PC-9 (cell line): ENCODE measurements at regions not wholly inside any gene's neighbourhood (a gene's known extent, or its start where the extent isn't known, plus 50 kb on each side); places are given as distances from the start of the nearest gene placed in this dataset.

Source experiments
- BruUV-seq: library from RNA; stranded (reverse); fragments of 400-500 nt; replicated peaks from 2 replicates; lab custom pipeline; 2021; lab: Mats Ljungman, UMichigan
- CTCF ChIA-PET: fragments of 300-600 bp; sonication (Branson Sonifier 250); formaldehyde crosslinking; loops from one replicate; lab custom pipeline; 2022; ENCODE audit warnings: antibody characterized with exemption; lab: Charles Lee
- POLR2A ChIA-PET: fragments of 300-600 bp; sonication (Branson Sonifier 250); formaldehyde crosslinking; loops from one replicate; lab custom pipeline; 2022; ENCODE audit warnings: antibody characterized with exemption; ENCODE audit not compliant: unreplicated experiment; lab: Charles Lee
- DNase-seq, 2 experiments: peaks; one replicate each; pipeline versions ENCODE4 v3.0.0 to v3.0.0-alpha.2; 2015 to 2022; ENCODE audit warnings: mixed read lengths in 1 of 2
- H2AFZ ChIP-seq: fragments of 200-600 bp; sonication (generic); 2 replicates; pipeline ENCODE4 v1.8.1; 2017; ENCODE audit warnings: antibody characterized with exemption
- H3F3A ChIP-seq: fragments of 200-600 bp; sonication (generic); 2 replicates; pipeline ENCODE4 v1.8.1; 2017; ENCODE audit warnings: antibody characterized with exemption, mild to moderate bottlenecking, low read depth; ENCODE audit not compliant: insufficient read depth
- H3K27ac ChIP-seq: fragments of 200-600 bp; sonication (generic); 2 replicates; pipeline ENCODE4 v1.6.1; 2016; ENCODE audit warnings: mixed run types
- H3K27me3 ChIP-seq: fragments of 200-600 bp; sonication (generic); 2 replicates; pipeline ENCODE4 v1.6.1; 2016; ENCODE audit warnings: low read depth, mixed run types; ENCODE audit not compliant: insufficient read depth
- H3K36me3 ChIP-seq: fragments of 200-600 bp; sonication (generic); 2 replicates; pipeline ENCODE4 v1.6.1; 2016; ENCODE audit warnings: low read depth, mixed run types
- H3K4me1 ChIP-seq: fragments of 200-600 bp; sonication (generic); replicated peaks from 2 replicates; pipeline ENCODE4 v1.6.1; 2016; ENCODE audit warnings: mixed run types; ENCODE audit not compliant: insufficient read depth
- H3K4me2 ChIP-seq: fragments of 200-600 bp; sonication (generic); 2 replicates; pipeline ENCODE4 v1.6.1; 2017; ENCODE audit warnings: mixed run types
- H3K4me3 ChIP-seq: fragments of 200-600 bp; sonication (generic); 2 replicates; pipeline ENCODE4 v1.6.1; 2016; ENCODE audit warnings: mixed run types
- H3K79me2 ChIP-seq: fragments of 200-600 bp; sonication (generic); 2 replicates; pipeline ENCODE4 v1.6.1; 2017; ENCODE audit warnings: low read depth, mixed run types
- H3K9me2 ChIP-seq: fragments of 200-600 bp; sonication (generic); 2 replicates; pipeline ENCODE4 v1.8.1; 2017; ENCODE audit warnings: mild to moderate bottlenecking; ENCODE audit not compliant: insufficient read depth
- H3K9me3 ChIP-seq: fragments of 200-600 bp; sonication (generic); 2 replicates; pipeline ENCODE4 v1.8.1; 2016; ENCODE audit warnings: low read depth; ENCODE audit not compliant: insufficient read depth
- H4K20me1 ChIP-seq: fragments of 200-600 bp; sonication (generic); 2 replicates; pipeline ENCODE4 v1.8.1; 2017; ENCODE audit not compliant: insufficient read depth
- EZH2 ChIP-seq: fragments of 200-600 bp; sonication (generic); IDR thresholded peaks from 2 replicates; pipeline ENCODE4 v1.8.0; 2017; ENCODE audit warnings: antibody characterized with exemption, low read depth
- intact Hi-C: fragments of 100-400 bp; cut with micrococcal nuclease; formaldehyde crosslinking; loops from one replicate; pipeline ENCODE4 v1.10.0; 2022; ENCODE audit not compliant: unreplicated experiment
- TF ChIP-seq, protein P1 (sequence below): fragments of 200-600 bp; sonication (generic); conservative IDR thresholded peaks from 2 replicates; pipeline ENCODE4 v1.6.1; 2017; ENCODE audit warnings: mixed run types, antibody characterized with exemption, mild to moderate bottlenecking, moderate library complexity

DNA sequence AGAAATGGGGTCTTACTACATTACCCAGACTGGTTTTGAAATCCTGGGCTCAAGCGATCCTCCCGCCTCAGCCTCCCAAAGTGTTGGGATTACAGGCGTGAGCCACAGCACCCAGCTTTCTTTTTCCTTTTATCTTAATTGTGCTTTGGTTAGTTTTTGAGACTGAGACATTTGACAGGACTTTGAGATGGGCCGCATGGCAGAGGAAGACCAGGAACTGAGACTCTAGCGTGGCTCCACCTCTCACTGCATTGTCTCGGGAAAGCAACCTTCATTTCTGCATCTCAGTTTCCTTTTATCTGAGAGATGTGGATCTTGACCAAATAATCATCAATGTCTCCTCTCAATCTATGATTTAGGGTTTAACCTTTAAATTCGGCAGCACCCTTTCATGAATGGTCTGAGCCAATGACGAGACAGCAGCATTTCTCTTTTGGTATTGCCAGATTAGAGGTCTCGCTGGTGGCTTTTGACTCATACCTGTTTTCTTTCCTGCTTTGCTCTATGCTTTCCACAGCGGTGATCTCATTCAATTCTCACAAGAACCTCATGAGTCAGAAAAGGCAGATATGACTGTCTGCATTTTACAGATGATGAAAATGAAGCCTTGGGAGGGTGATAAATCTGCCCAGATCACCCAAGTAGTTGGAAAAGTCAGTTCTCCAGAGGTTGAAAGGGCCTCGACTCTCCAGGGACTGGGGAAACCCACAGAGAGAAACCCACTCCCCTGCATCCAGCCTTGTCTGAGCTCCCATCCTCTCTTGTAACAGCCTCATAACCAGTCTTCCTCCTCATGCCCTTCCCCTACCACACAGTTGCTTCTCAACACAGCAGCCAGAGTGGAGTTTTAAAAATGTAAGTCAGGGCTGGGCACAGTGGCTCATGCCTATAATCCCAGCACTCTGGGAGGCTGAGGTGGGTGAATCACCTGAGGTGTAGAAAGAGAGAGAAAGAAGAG is 84.8 kb upstream of the FOXB1 start:
- TF ChIP-seq, protein P1, sequence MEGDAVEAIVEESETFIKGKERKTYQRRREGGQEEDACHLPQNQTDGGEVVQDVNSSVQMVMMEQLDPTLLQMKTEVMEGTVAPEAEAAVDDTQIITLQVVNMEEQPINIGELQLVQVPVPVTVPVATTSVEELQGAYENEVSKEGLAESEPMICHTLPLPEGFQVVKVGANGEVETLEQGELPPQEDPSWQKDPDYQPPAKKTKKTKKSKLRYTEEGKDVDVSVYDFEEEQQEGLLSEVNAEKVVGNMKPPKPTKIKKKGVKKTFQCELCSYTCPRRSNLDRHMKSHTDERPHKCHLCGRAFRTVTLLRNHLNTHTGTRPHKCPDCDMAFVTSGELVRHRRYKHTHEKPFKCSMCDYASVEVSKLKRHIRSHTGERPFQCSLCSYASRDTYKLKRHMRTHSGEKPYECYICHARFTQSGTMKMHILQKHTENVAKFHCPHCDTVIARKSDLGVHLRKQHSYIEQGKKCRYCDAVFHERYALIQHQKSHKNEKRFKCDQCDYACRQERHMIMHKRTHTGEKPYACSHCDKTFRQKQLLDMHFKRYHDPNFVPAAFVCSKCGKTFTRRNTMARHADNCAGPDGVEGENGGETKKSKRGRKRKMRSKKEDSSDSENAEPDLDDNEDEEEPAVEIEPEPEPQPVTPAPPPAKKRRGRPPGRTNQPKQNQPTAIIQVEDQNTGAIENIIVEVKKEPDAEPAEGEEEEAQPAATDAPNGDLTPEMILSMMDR, result no peak
- no peak for TF ChIP-seq EZH2
- H3F3A ChIP-seq, result peaks cover 8% of the 10 kb centered on the region; the same call in 1 of the 2 replicates
- H3K4me1 ChIP-seq, result peaks cover 19% of the 10 kb centered on the region
- intact Hi-C loops, result loop anchor here (1.0 to 10.0 kb wide), 6 partner anchors 86 to 603 kb away; partner anchors contain the start of gene FOXB1
- H3K27me3 ChIP-seq, result no peaks in the 10 kb centered on the region
- H2AFZ ChIP-seq, result peak overlapping the region; percentile 72
- no peaks in the 10 kb centered on the region for H3K9me2 ChIP-seq
- ChIA-PET POLR2A (interaction anchor here (0.6 kb wide), 1 partner anchor 294 kb away, joined by 6 read pairs; no protein-coding TSS in a partner anchor), CTCF (interaction anchor here (1.4 kb wide), 1 partner anchor 85 kb away, joined by 3 read pairs; the partner anchor contains the start of gene FOXB1)
- peak; percentile 37 to 84 for DNase-seq
- peak overlapping the region; percentile 60 for H3K4me2 ChIP-seq
- peak overlapping the region; percentile 95 for H3K27ac ChIP-seq
- H3K36me3 ChIP-seq, result no peaks in the 10 kb centered on the region
- no peaks in the 10 kb centered on the region for H3K9me3 ChIP-seq
- BruUV-seq, result TSS peak; percentile 91
- H3K79me2 ChIP-seq, result no peaks in the 10 kb centered on the region
- no peak overlapping the region for H3K4me3 ChIP-seq
- no peaks in the 10 kb centered on the region for H4K20me1 ChIP-seq

DNA sequence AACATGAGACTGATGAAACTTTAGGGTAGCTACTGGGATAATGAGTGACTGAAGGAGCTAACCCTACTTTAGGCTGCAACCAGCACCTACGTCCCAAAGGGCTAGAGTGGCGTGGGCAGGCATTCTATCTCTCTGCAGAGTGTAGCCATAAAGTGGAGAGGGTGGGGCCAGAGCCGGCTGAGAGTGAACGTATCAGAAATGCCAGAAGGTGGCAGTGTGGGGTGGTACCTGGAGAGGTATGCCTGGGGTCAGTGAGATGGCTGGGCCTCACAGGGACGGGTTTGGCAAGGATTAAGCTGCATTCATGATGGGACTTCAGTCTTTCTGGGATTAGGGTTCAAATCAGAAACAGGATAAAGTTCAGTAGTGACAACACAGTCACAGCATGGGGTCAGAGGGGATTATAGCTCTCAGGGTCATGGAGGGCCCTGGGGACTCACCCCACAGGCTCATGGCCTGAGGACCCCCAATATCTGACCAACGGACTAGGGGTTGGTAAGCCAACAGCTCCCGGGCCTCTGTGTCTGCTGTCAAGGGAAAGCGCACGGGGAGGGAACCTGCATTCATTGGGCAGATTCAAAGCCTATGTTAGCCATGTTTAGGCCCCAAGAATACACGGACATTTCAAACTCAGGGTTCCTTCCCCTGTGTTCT is 86.5 kb upstream of the FOXB1 start:
- TF ChIP-seq EZH2, result no peak
- TF ChIP-seq, protein P1, result peak; percentile 65
- H3K36me3 ChIP-seq, result no peaks in the 10 kb centered on the region
- H3K4me2 ChIP-seq, result no peak overlapping the region
- H4K20me1 ChIP-seq, result no peaks in the 10 kb centered on the region
- no peaks in the 10 kb centered on the region for H3K27me3 ChIP-seq
- POLR2A ChIA-PET, result no interaction called here
- BruUV-seq, result no TSS peak
- peaks cover 8% of the 10 kb centered on the region; the same call in 1 of the 2 replicates for H3F3A ChIP-seq
- CTCF ChIA-PET, result interaction anchor here (0.6 to 2.5 kb wide), 8 partner anchors 80 to 409 kb away, joined by 3 to 13 read pairs (median 5); partner anchors contain the start of gene FOXB1
- H3K4me3 ChIP-seq, result no peak overlapping the region
- peak; percentile 48 to 78 for DNase-seq
- no peak overlapping the region for H2AFZ ChIP-seq
- no peak overlapping the region for H3K27ac ChIP-seq
- peaks cover 19% of the 10 kb centered on the region for H3K4me1 ChIP-seq
- no peaks in the 10 kb centered on the region for H3K9me2 ChIP-seq
- H3K9me3 ChIP-seq, result no peaks in the 10 kb centered on the region
- H3K79me2 ChIP-seq, result no peaks in the 10 kb centered on the region
- intact Hi-C loops, result loop anchor here (1.0 to 10.0 kb wide), 7 partner anchors 87 to 605 kb away; partner anchors contain the start of gene FOXB1

DNA sequence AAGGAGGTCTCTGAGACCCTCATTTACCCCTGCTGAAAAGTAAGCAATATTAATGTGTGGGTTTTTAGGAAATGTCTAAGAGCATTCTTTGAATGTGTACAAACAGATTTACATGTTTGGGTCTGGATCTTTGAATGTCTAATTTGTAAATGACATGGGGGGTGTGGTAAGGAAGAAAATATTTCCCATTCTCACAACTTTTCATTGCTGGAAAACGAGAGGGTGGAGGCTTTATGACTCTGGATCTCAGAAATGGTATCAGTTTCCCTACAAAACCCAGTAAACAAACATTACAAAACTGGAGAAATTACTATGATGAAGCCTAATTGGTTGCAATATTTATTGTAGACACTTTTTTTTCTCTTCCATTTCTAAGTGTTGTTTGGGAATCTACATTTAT is 98.1 kb upstream of the FOXB1 start:
- H3K36me3 ChIP-seq, result no peaks in the 10 kb centered on the region
- CTCF ChIA-PET, result interaction anchor here (0.5 kb wide), 1 partner anchor 56 kb away, joined by 6 read pairs; no protein-coding TSS in a partner anchor
- no peak for DNase-seq
- intact Hi-C loops, result no loop called here
- no peak overlapping the region for H3K4me3 ChIP-seq
- no peaks in the 10 kb centered on the region for H3K4me1 ChIP-seq
- POLR2A ChIA-PET, result no interaction called here
- no peak overlapping the region for H3K4me2 ChIP-seq
- H3K9me2 ChIP-seq, result no peaks in the 10 kb centered on the region
- H4K20me1 ChIP-seq, result no peaks in the 10 kb centered on the region
- H3F3A ChIP-seq, result no peaks in the 10 kb centered on the region
- H3K27ac ChIP-seq, result no peak overlapping the region
- no peaks in the 10 kb centered on the region for H3K9me3 ChIP-seq
- no peak overlapping the region for H2AFZ ChIP-seq
- TF ChIP-seq EZH2, result no peak
- TF ChIP-seq, protein P1, result no peak
- no peaks in the 10 kb centered on the region for H3K79me2 ChIP-seq
- no peaks in the 10 kb centered on the region for H3K27me3 ChIP-seq
- no TSS peak for BruUV-seq
